Activated CD4-positive, alpha-beta memory T cell treated with anti-CD3 and anti-CD28 coated beads, Interleukin-2, amount 10 ng/mL, durations not matched to agents 7 days and 5 days (primary cell): ENCODE measurements at regions not wholly inside any gene's neighbourhood (a gene's known extent, or its start where the extent isn't known, plus 50 kb on each side); places are given as distances from the start of the nearest gene placed in this dataset.
"Not testable (repeated sequence)": the region's sequence is repeated elsewhere in the genome, so short reads cannot be mapped to it uniquely, and the experiment has no call there.

ENCODE experiments used
- CTCF ChIA-PET: fragments of 350-600 bp; sonication (Branson Sonifier 250); formaldehyde crosslinking; loops from one replicate; lab custom pipeline; 2021; ENCODE audit warnings: antibody characterized with exemption, inconsistent platforms; lab: Charles Lee
- POLR2A ChIA-PET: fragments of 350-600 bp; sonication (Branson Sonifier 250); formaldehyde crosslinking; loops from one replicate; lab custom pipeline; 2021; ENCODE audit warnings: antibody characterized with exemption; lab: Charles Lee
- DNase-seq: peaks from one replicate; pipeline ENCODE4 v3.0.0-alpha.2; 2020
- H3K27ac Mint-ChIP-seq: one replicate; pipeline ENCODE4 v1.8.0; 2021; ENCODE audit warnings: mild to moderate bottlenecking, mixed read lengths
- H3K27me3 Mint-ChIP-seq: one replicate; pipeline ENCODE4 v1.8.0; 2021; ENCODE audit warnings: mixed read lengths
- H3K36me3 Mint-ChIP-seq: one replicate; pipeline ENCODE4 v1.8.0; 2021; ENCODE audit warnings: low read depth, mixed read lengths
- H3K4me1 Mint-ChIP-seq: one replicate; pipeline ENCODE4 v1.8.0; 2021; ENCODE audit warnings: mixed read lengths
- H3K4me3 Mint-ChIP-seq: one replicate; pipeline ENCODE4 v1.8.0; 2021; ENCODE audit warnings: mild to moderate bottlenecking, mixed read lengths
- H3K9me3 Mint-ChIP-seq: one replicate; pipeline ENCODE4 v1.8.0; 2021; ENCODE audit warnings: mixed read lengths

GRCh38 chr7:113030489-113030888, 56.1 kb downstream of the GPR85 start:
- DNase-seq: no peak
- peaks cover 1% of the 10 kb centered on the region for H3K27me3 Mint-ChIP-seq
- no peaks in the 10 kb centered on the region for H3K4me1 Mint-ChIP-seq
- no peaks in the 10 kb centered on the region for H3K9me3 Mint-ChIP-seq
- CTCF ChIA-PET: no interaction called here
- H3K36me3 Mint-ChIP-seq: no peaks in the 10 kb centered on the region
- POLR2A ChIA-PET: no interaction called here
- H3K4me3 Mint-ChIP-seq: no peak overlapping the region
- no peak overlapping the region for H3K27ac Mint-ChIP-seq

DNA sequence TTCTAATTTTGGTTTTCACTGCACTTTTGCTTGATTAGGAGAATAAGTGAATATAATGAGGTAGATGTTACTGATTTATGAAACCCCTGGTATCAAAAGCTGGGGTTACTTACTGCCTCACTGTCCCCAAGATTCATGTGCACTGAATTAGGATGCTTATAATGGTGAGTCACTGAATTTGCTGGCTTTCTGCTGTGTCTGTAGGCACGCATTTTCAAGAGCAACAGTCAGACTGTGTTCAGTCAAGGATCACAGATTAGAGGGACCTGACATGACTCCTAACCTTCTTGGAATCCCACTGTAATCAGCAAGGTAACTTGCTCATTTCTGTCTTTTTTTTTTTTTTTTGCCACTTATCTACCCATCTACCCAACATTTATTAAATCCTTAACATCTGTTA, 59.7 kb downstream of the GPR85 start:
- H3K27me3 Mint-ChIP-seq: peaks cover 1% of the 10 kb centered on the region
- ChIA-PET POLR2A (no interaction called here), CTCF (no interaction called here)
- no peak for DNase-seq
- H3K9me3 Mint-ChIP-seq: no peaks in the 10 kb centered on the region
- H3K36me3 Mint-ChIP-seq: no peaks in the 10 kb centered on the region
- H3K4me3 Mint-ChIP-seq: no peak overlapping the region
- H3K27ac Mint-ChIP-seq: no peak overlapping the region
- no peaks in the 10 kb centered on the region for H3K4me1 Mint-ChIP-seq

GRCh38 chr7:113017144-113017857, 69.3 kb downstream of the GPR85 start:
- H3K27ac Mint-ChIP-seq, CTCF ChIA-PET, H3K27me3 Mint-ChIP-seq, H3K4me1 Mint-ChIP-seq, H3K4me3 Mint-ChIP-seq, H3K36me3 Mint-ChIP-seq, POLR2A ChIA-PET, DNase-seq, H3K9me3 Mint-ChIP-seq: not testable (repeated sequence)

GRCh38 chr7:113015034-113015645, 71.5 kb downstream of the GPR85 start:
- Mint-ChIP-seq H3K36me3 (no peaks in the 10 kb centered on the region), H3K27me3 (no peaks in the 10 kb centered on the region), H3K4me1 (no peaks in the 10 kb centered on the region), H3K9me3 (no peaks in the 10 kb centered on the region), H3K4me3 (no peak overlapping the region), H3K27ac (no peak overlapping the region)
- POLR2A ChIA-PET: no interaction called here
- no peak for DNase-seq
- CTCF ChIA-PET: no interaction called here

- POLR2A ChIA-PET: no interaction called here
- no peaks in the 10 kb centered on the region for H3K27me3 Mint-ChIP-seq
- H3K9me3 Mint-ChIP-seq: no peaks in the 10 kb centered on the region
- H3K27ac Mint-ChIP-seq: no peak overlapping the region
- CTCF ChIA-PET: interaction anchor here (1.4 kb wide), 1 partner anchor 146 kb away, joined by 3 read pairs; no protein-coding TSS in a partner anchor
- DNase-seq: no peak
- H3K4me3 Mint-ChIP-seq: no peak overlapping the region
- H3K4me1 Mint-ChIP-seq: no peaks in the 10 kb centered on the region
- H3K36me3 Mint-ChIP-seq: no peaks in the 10 kb centered on the region
Observed at GRCh38 chr7:113013761-113014449, 72.7 kb downstream of the GPR85 start.

DNA sequence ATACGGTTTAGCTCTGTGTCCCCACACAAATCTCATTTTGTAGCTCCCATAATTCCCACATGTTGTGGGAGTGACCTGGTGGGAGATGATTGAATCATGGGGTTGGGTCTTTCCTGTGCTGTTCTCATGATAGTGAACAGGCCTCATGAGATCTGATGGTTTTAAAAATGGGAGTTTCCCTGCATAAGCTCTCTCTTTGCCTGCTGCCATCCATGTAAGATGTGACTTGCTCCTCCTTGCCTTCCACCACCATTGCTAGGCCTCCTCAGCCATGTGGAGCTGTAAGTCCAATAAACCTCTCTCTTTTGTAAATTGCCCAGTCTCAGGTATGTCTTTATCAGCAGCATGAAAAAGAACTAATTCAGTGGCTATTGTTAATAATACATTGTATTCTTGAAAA, 73.8 kb downstream of the GPR85 start:
- POLR2A ChIA-PET, H3K36me3 Mint-ChIP-seq, H3K4me1 Mint-ChIP-seq, H3K9me3 Mint-ChIP-seq, H3K4me3 Mint-ChIP-seq, DNase-seq, H3K27ac Mint-ChIP-seq, H3K27me3 Mint-ChIP-seq: not testable (repeated sequence)
- CTCF ChIA-PET: interaction anchor here (1.4 kb wide), 1 partner anchor 147 kb away, joined by 3 read pairs; no protein-coding TSS in a partner anchor

DNA sequence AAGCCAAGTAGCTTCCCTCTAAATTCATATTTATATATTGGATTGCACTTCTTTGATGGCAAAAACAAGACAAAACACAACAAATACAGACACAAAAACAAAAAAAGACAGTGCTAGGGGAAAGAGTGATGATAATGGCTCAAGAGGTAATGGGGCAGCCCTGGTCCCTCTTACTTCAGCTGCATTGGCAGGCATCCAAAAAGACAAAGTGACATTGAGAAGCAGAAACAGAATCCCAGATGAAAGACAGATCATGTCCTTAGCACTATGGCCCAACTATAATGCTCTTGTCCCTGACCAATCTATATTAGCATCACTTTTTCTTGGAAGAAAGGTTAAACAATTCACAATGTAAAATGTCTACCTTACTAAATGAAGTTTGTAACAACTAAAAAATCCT, 76.2 kb downstream of the GPR85 start:
- Mint-ChIP-seq H3K27me3 (no peaks in the 10 kb centered on the region), H3K9me3 (no peaks in the 10 kb centered on the region), H3K27ac (no peak overlapping the region), H3K4me3 (no peak overlapping the region), H3K4me1 (no peaks in the 10 kb centered on the region), H3K36me3 (no peaks in the 10 kb centered on the region)
- ChIA-PET CTCF (no interaction called here), POLR2A (no interaction called here)
- no peak for DNase-seq

GRCh38 chr7:113008755-113009154, 77.9 kb downstream of the GPR85 start:
- no peak overlapping the region for H3K4me3 Mint-ChIP-seq
- no peak for DNase-seq

DNA sequence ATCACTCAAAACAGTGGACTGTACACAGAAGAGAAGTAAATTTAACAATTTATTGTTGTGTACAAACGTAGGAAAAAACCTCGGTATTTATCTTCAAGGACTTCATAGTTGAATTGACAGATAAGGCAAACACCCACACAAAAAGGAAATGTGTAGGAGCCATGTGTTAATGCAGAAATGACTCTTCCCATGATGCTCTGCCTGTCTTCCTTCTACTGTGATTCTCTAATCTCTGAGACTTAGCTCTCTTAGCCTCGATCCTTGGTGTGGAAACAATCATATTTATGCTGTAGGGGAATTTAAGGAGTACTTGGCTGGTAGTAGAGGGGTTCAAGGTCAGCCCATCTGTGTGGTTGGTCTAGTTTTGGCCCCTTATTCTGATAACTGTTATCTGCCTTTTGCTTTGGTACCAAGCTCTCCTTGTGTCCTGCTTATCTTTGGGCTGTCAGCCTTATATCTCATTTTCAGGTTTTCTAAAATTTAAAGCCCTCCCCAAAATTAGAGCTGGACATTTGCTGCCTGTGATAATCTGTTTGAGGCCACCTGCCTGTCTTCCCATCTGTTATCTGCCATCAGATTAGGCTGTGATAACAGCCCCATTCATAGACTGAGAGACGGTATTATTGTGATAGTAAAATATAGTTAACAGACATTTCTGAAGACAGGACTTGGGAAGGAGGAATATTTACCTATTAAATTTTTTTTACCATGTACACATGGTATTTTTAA, 81.7 kb downstream of the GPR85 start:
- no peaks in the 10 kb centered on the region for H3K27me3 Mint-ChIP-seq

More at GRCh38 chr7:113008755-113009154, 77.9 kb downstream of the GPR85 start:
- Mint-ChIP-seq H3K9me3 (no peaks in the 10 kb centered on the region), H3K4me1 (no peaks in the 10 kb centered on the region), H3K27ac (no peak overlapping the region), H3K27me3 (no peaks in the 10 kb centered on the region), H3K36me3 (no peaks in the 10 kb centered on the region)
- ChIA-PET CTCF (no interaction called here), POLR2A (no interaction called here)

GRCh38 chr7:113000316-113001020, 86.2 kb downstream of the GPR85 start:
- no peak for DNase-seq
- Mint-ChIP-seq H3K9me3 (no peaks in the 10 kb centered on the region), H3K27me3 (no peaks in the 10 kb centered on the region), H3K36me3 (no peaks in the 10 kb centered on the region), H3K4me3 (no peak overlapping the region), H3K4me1 (no peaks in the 10 kb centered on the region), H3K27ac (no peak overlapping the region)
- ChIA-PET CTCF (no interaction called here), POLR2A (no interaction called here)

More for the DNA sequence above, 81.7 kb downstream of the GPR85 start:
- H3K4me1 Mint-ChIP-seq: no peaks in the 10 kb centered on the region
- no peaks in the 10 kb centered on the region for H3K36me3 Mint-ChIP-seq
- no peaks in the 10 kb centered on the region for H3K9me3 Mint-ChIP-seq
- H3K27ac Mint-ChIP-seq: no peak overlapping the region
- ChIA-PET POLR2A (no interaction called here), CTCF (no interaction called here)
- DNase-seq: no peak
- H3K4me3 Mint-ChIP-seq: no peak overlapping the region

DNA sequence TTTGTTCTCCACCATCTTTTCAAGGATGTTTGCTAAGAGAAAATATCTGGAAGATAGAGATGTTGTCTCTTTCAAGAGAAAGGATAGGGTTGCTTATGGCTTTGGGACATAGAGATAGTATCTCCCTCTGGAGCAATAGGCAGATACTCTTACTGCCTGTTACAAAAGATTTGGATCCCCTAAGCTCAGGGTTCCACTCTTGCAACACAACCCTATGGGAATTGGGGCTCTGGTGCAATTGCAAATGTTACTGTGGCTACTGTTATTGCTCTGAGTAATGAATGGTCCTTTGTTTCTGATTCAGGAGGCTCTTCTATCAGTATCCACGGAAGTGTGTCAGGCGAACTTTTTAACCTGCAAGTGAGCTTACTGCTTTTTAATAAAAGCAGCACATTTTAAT, 88.8 kb downstream of the GPR85 start:
- H3K36me3 Mint-ChIP-seq: no peaks in the 10 kb centered on the region
- CTCF ChIA-PET: no interaction called here
- H3K9me3 Mint-ChIP-seq: no peaks in the 10 kb centered on the region
- no peak overlapping the region for H3K27ac Mint-ChIP-seq
- DNase-seq: no peak
- POLR2A ChIA-PET: no interaction called here
- no peaks in the 10 kb centered on the region for H3K4me1 Mint-ChIP-seq
- H3K27me3 Mint-ChIP-seq: no peaks in the 10 kb centered on the region
- H3K4me3 Mint-ChIP-seq: no peak overlapping the region

GRCh38 chr7:112996331-112996871, 90.2 kb downstream of the GPR85 start:
- H3K27ac Mint-ChIP-seq: no peak overlapping the region
- H3K4me1 Mint-ChIP-seq: no peaks in the 10 kb centered on the region
- H3K4me3 Mint-ChIP-seq: no peak overlapping the region
- ChIA-PET CTCF (no interaction called here), POLR2A (no interaction called here)
- no peaks in the 10 kb centered on the region for H3K36me3 Mint-ChIP-seq
- no peaks in the 10 kb centered on the region for H3K27me3 Mint-ChIP-seq
- H3K9me3 Mint-ChIP-seq: no peaks in the 10 kb centered on the region
- DNase-seq: no peak
